GM18951 (cell line): ENCODE measurements at regions not wholly inside any gene's neighbourhood (a gene's known extent, or its start where the extent isn't known, plus 50 kb on each side); places are given as distances from the start of the nearest gene placed in this dataset.
"Not testable (repeated sequence)": the region's sequence is repeated elsewhere in the genome, so short reads cannot be mapped to it uniquely, and the experiment has no call there.

Source experiments
- POLR2A ChIP-seq: IDR thresholded peaks from 4 replicates; pipeline ENCODE4 v1.6.1; 2011; ENCODE audit warnings: mild to moderate bottlenecking; ENCODE audit not compliant: insufficient read length, insufficient read depth; ENCODE audit errors: extremely low read depth
- in situ Hi-C: fragments of 300-500 bp; cut with MboI; formaldehyde crosslinking; loops from one replicate; pipeline ENCODE4 v1.12.0; 2022; ENCODE audit warnings: low sequenced_read_pairs, mixed read lengths, inconsistent platforms; ENCODE audit not compliant: unreplicated experiment

DNA sequence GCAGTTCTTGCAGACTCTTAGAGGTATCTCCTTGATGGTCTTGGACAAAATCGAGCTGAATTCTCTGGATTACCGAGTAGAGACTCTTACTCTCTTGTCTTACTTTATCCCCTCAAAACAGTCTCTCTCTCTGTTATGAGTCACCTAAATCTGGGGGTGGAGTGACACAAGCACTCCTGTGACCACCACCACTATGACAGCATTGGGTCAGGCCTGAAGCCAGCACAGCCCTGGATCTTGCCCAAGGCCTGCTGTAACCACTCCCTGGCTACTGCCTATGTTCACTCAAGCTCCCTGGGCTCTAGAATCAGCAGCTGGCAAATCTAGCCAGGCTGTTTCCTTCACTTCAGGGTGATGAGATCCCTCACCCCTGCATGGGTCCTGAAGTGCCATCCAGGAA, 662.5 kb downstream of the LUZP2 start:
- in situ Hi-C loops = no loop called here

DNA sequence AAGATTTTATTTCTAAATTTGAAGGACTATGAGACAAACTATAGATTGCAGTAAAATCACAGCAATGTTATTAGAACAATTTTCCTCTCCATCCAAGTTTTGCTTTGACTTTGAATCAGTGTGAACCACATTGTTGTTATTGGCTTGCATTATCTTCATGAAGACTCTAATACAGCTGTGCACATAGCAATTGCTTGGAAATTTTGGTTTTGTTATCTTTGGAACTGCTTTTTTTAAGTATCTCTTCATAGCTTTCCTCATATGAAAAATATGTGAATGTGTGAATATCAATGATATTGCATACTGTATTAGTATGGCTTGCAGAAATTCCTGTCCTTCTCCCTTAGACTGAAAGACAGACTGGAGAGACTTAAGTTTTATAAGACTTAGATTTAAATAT, 666.6 kb downstream of the LUZP2 start:
- no peak for TF ChIP-seq POLR2A
- in situ Hi-C loops = no loop called here

More for the DNA sequence above, 662.5 kb downstream of the LUZP2 start:
- no peak for TF ChIP-seq POLR2A

DNA sequence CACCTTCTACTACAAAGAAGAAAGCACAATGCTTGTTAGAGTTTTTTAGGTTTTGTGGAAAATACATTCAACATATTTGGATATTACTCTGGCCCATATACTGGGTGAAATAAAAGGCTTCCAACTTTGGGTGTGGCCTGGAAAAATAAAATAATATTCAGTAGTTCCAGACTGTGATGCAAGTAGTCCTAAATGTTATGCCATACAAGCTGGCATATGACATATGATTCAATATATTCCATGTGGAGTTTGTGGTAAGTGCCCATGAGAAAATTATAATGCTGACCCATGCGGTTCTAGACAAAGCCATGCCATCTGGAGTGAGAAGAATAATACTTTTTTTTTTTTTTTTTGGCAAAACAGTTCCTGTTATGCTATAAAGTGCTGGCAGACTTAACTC, 683.3 kb downstream of the LUZP2 start:
- in situ Hi-C loops = no loop called here
- no peak for TF ChIP-seq POLR2A

DNA sequence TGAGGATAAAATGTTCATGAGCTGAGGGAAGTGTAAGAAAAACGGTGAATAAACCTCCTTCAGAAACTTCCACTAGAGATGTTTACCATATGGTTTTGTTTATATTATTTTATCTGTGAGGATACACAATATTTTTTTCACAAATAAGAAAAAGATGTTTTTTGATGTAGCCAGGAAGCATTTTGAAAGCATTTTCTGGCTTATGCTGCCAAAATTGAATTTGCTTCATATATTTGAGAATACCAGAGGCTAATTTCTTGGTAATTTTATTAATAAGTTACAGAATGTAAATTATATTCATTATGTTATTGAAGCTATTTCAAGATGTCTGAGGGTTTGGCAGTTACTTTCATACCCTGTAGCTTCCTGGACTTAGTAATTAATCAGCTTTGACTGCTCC, 686.6 kb downstream of the LUZP2 start:
- in situ Hi-C loops = no loop called here
- TF ChIP-seq POLR2A = no peak

DNA sequence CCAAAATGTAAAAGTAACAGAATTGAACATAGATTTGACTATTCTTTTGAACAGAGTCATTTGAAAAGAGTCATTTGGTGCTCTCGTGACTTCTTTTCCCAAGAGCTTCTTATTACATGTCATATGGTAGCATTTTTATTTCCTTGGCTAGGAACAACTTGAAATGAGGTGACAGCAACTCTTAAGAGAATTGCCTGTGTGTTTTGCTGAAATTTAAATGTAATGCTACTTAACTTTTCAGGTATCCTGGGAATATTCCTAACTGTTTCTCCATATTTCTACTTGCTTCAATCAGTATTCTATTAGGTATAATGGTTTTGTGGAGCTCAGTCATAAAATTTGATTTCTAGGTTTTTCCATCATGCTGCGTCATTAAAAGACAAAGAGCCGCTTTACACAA, 700.7 kb downstream of the LUZP2 start:
- in situ Hi-C loops = no loop called here
- TF ChIP-seq POLR2A = no peak

DNA sequence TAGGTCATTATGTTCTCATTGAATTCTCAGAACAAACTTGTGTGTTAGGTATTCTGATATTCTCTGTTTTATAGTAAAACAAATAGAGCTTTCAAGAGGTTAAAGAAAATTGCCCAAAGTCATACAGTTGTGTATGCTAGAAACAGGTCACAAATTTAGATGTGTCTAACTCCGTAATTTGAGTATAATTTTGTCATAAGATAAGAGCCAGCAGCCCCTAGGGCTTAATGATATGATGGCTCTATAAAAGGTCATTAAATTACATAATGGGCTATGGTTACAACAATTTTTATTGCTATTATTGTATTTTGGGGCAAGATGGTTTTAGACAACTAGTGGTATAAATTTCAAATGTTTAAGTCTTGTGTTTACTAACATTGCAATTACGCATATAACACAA, 701.9 kb downstream of the LUZP2 start:
- in situ Hi-C loops = no loop called here
- no peak for TF ChIP-seq POLR2A

DNA sequence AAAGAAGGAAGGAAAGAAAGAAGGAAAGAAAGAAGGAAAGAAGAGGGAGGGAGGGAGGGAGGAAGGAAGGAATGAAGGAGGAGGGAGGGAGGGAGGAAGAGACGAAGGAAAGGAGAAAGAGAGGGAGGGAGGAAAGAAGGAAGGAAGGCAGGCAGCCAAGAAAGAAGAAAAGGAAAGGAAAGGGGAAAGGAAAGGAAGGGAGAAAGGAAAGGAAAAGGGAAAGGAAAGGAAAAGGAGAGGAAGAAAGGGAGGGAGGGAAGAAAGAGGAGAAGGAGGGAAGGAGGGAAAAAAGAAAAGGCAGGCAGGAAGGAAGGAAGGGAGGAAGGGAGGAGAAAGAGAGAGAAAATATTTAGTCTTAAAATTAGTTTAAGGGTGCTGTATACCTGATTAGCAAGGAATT, 704.1 kb downstream of the LUZP2 start:
- no peak for TF ChIP-seq POLR2A
- in situ Hi-C loops = no loop called here

DNA sequence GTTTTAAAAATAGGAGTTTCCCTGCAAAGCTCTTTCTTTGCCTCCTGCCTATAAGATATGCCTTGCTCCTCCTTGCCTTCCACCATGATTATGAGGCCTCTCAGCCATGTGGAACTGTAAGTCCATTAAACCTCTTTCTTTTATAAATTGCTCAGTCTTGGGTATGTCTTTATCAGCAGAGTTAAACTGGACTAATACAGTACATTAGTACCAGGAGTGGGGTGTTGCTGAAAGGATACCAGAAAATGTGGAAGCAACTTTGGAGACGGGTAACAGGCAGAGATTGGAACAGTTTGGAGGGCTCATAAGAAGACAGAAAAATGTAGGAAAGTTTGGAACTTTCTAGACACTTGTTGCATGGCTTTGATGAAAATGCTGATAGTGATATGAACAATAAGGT, 709.9 kb downstream of the LUZP2 start:
- in situ Hi-C loops = no loop called here

DNA sequence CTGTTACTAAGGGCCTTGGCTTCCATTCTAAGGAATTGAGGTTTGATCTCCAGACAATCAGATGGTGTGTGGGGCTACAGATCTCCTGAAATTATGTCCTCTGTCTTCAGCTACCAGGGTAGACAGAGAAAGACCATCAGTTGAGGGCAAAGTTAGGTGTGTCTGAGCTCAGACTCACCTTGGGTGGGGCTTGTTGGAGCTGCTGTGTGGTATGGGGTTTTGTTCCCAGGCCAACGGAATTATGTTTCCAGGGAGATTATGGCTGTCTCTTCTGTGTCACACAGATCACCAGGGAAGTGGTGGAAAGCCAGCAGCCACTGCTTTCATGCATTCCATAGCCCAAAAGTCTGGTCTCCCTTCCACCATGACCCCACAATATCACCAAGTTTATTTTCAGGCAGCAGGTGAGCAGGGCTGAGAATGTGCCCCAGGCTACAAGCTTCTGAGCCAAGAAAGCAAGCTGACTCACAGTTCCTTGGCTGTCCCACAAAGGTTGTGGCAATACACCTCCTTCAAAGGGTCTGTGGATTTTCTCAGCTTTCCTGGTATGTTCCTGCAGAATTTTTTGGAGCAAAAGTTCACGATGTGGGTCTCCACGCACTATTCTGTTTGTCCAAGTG, 714.9 kb downstream of the LUZP2 start:
- TF ChIP-seq POLR2A = no peak
- in situ Hi-C loops = no loop called here

More for the DNA sequence above, 709.9 kb downstream of the LUZP2 start:
- no peak for TF ChIP-seq POLR2A

DNA sequence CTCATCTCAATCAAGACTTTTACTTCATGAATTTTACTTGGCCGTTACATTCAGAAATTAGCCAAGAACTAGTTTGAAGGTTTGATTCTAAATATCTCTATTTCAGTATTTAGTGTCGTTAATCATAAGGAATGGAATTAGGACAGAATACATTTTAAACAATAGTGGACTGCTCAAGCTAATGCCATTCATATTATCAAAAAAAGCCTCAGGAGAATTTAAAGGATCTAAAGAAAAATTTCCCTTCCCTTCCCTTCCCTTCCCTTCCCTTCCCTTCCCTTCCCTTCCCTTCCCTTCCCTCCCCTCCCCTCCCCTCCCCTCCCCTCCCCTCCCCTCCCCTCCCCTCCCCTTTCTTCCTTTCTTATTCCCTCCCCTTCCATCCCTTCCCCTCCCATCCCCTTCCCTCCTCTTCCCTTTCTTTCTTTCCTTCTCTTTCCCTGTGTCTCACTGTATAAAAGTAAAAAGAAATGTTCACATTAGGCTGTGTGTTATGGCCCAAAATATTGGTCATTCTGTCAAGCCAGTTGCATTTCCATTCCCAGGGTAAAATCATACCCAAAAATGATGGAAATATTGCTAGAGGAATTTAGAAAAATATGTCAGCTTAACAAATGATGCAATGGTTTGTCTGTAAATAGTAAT, 717.8 kb downstream of the LUZP2 start:
- TF ChIP-seq POLR2A = no peak
- in situ Hi-C loops = no loop called here

DNA sequence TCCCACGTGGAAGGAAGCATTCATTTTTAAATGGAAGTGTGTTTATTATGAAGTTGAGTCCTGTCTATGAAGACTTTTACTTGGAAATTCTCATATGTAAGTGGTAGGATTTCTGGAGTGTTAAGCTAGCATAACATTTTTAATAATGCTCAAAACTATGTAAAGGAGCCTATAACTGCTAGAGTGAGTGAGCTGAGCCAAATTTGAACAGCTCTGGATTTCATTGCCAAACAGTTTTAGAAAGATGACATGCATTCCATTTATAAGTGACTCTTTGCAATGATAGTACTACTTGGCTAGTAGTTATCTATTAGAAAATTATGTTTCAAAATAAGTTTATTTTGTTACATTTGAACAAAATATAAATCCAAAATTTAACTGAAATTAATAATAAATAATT, 721.2 kb downstream of the LUZP2 start:
- in situ Hi-C loops = no loop called here

DNA sequence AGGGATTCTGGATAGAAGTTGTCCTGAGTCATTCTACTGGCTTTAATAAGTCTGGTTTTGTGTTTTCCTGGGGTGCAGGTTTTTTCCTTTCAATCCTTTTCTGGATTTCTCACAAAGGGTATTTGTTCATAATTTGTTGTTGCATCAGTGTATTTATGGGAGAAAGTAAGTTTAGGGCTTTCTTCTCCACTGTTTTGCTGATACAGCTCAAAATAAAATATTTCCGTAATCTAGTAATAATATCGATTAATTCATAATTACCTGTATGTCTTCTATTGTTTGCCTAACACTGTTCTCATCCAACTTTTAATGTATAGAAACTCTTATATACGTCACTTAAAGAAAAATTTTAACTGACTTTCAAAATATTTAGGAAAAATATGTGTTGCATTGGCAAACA, 728.2 kb downstream of the LUZP2 start:
- no peak for TF ChIP-seq POLR2A

More for the DNA sequence above, 721.2 kb downstream of the LUZP2 start:
- TF ChIP-seq POLR2A = no peak

DNA sequence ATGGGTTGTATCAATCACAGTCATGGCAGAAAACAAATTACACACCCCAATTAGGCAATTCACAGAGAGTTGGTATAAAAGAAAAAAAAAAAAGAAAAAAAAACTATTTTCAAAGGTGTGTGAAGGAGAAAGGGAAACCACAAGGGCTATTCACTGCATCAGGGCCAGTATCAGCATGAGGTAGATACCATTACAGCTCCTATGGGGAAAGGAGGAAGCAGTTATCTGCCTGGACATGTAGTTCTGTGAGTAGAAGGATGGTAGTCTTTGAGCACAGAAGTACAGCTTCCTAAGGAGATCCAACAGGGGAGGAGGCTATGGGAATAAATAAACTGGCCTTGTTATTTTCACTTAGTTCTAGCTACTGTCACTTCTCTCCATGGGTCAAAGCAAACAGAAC, 746.1 kb downstream of the LUZP2 start:
- in situ Hi-C loops = no loop called here
- no peak for TF ChIP-seq POLR2A

More for the DNA sequence above, 728.2 kb downstream of the LUZP2 start:
- in situ Hi-C loops = no loop called here

DNA sequence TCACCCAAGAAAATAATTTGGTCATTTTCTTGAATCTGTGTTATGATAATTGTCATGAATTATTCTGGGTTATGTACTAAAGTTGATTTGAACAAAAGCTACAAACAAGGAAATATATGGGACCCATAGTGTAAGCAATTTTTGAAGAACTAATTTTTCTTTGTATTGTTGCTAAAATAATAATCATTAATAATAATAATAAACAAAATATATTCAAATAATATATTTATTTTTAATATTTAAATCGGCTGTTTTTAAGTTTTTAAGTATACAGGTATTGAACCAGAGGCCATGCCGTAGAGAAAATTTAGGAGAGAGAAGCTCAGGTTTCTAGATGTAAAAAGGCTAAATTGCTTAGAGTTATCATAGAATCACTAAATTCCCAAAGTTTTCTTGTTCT, 747.3 kb downstream of the LUZP2 start:
- in situ Hi-C loops = no loop called here

DNA sequence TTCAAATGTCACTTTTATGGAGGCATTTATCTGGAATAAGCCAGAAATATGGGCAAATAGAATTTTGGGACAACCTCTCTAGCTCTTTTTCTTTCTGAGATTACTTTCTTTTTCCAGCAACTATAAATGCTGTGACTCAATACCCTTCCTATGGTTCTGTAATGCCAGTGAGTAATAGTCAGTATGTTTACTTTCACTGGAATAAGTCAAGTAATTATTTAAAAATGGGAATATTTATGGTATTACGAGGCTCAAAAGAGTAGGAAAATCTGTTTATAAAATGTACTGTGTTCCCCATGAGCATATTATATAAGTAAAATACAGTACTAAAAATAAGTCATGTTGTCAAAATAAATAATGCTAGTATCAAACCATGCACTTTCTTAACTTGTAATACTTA, 750.5 kb downstream of the LUZP2 start:
- in situ Hi-C loops = no loop called here
- no peak for TF ChIP-seq POLR2A

More for the DNA sequence above, 747.3 kb downstream of the LUZP2 start:
- no peak for TF ChIP-seq POLR2A

DNA sequence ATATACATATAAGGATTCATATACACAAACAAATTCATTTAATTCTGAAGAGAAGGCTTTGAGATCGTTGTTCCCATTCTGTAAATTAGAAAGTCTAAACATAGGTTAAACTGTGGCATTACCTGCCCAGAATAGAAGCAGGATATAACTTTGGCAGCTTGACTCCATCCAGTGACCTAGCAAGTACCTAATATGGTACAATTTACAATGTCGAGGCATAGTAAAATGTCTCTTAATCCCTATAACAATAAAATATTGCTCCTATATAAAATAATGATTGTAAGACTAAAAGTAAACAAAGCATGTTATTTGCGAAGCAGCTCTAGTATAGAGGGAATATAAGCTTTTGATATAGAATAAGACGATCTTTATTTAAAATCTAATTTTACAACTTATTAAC, 756.0 kb downstream of the LUZP2 start:
- no peak for TF ChIP-seq POLR2A
- in situ Hi-C loops = no loop called here

DNA sequence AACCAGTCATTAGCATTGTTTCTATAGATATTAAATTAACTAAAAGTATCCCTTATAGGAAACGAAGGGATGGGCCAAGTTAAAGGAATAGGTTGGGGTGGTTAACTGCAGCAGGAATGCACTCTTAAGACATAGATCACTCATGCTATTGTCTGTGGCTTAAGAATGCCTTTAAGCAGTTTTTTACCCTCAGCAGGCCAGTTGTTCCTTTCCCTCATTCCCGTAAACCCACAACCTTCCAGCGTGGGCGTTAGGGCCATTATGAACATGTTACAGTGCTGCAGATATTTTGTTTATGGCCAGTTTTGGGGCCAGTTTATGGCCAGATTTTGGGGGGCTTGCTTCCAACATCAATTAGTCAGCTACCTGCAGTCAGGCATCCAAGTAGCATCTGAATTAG, 767.0 kb downstream of the LUZP2 start:
- in situ Hi-C loops = not testable (repeated sequence)
